ENCODE measurements at regions not wholly inside any gene's neighbourhood (a gene's known extent, or its start where the extent isn't known, plus 50 kb on each side); places are given as distances from the start of the nearest gene placed in this dataset.

GRCh38 chr10:130546841-130547240, 410.6 kb downstream of the GLRX3 start:
- DNase-seq (ENCODE audit: low spot score in 2 of 2) = no peak
- Histone ChIP-seq H3K4me1 (no peaks in the 10 kb centered on the region), H3K27me3 (peaks cover 0 to 74% of the 10 kb centered on the region in 2 donors), H3K9me3 (no peaks in the 10 kb centered on the region), H3K36me3 (no peaks in the 10 kb centered on the region), H3K4me3 (no peak overlapping the region), H3K27ac (no peak overlapping the region)
- intact Hi-C loops (cut with DNase I; ENCODE audit: low total_unique reads) = no loop called here
- TF ChIP-seq CTCF (IDR thresholded peaks at IDR 0.05) (no peak), POLR2AphosphoS5 (IDR thresholded peaks at IDR 0.05) (no peak), POLR2A (IDR thresholded peaks at IDR 0.05) (no peak)

- no peak overlapping the region for H3K27ac ChIP-seq
- no peak for DNase-seq (ENCODE audit: low spot score in 2 of 2)
- no peak overlapping the region for H3K4me3 ChIP-seq
- TF ChIP-seq CTCF (IDR thresholded peaks at IDR 0.05) (no peak), POLR2A (IDR thresholded peaks at IDR 0.05) (no peak), POLR2AphosphoS5 (IDR thresholded peaks at IDR 0.05) (no peak)
- intact Hi-C loops (cut with DNase I; ENCODE audit: low total_unique reads) = no loop called here
- no peaks in the 10 kb centered on the region for H3K9me3 ChIP-seq
- peaks cover 0 to 76% of the 10 kb centered on the region in 2 donors for H3K27me3 ChIP-seq
- no peaks in the 10 kb centered on the region for H3K4me1 ChIP-seq
- H3K36me3 ChIP-seq = no peaks in the 10 kb centered on the region
Observed at GRCh38 chr10:130547368-130547767, 411.2 kb downstream of the GLRX3 start.

DNA sequence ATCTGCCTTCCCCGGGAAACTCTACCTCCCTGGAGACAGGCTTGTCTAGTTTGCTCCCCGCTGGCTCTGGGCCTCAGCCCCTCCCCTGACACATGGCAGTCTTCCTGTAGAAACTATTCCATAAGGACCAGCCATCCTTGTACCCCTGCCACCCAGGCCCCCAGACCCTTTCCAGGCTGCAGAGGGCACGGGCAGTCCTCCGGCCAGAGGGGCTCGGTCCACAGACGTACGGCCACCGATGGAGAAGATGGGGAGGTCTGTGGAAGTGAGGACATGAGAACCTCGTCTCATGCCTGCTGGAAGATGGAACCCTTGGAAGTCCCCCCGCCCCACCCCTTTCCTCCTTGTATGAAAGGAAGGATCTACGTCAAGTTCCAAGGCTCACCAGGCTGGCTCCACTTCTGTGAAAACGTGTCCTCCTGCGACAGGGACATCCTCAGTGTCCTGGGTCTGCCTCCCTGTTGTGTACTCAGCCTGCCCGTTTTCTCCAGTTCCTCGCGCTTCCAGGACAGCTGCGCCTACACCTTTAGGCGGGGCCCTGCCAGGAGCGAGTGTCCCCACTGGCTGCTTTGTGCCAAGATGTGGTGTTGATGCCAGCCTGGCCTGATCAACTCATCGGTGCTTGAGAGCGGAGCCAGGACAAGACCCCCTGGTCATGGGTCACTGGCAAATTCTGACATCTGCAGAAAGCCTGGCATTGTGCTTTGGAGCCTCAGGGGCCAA, 414.9 kb downstream of the GLRX3 start:
- intact Hi-C loops (cut with DNase I; ENCODE audit: low total_unique reads) = no loop called here
- no peaks in the 10 kb centered on the region for H3K4me1 ChIP-seq
- H3K36me3 ChIP-seq = no peaks in the 10 kb centered on the region
- H3K9me3 ChIP-seq = no peaks in the 10 kb centered on the region
- peaks cover 0 to 57% of the 10 kb centered on the region in 2 donors for H3K27me3 ChIP-seq
- TF ChIP-seq POLR2AphosphoS5 (IDR thresholded peaks at IDR 0.05) (no peak), CTCF (IDR thresholded peaks at IDR 0.05) (no peak), POLR2A (IDR thresholded peaks at IDR 0.05) (no peak)
- no peak overlapping the region for H3K4me3 ChIP-seq
- H3K27ac ChIP-seq = no peak overlapping the region
- DNase-seq (ENCODE audit: low spot score in 2 of 2) = no peak

DNA sequence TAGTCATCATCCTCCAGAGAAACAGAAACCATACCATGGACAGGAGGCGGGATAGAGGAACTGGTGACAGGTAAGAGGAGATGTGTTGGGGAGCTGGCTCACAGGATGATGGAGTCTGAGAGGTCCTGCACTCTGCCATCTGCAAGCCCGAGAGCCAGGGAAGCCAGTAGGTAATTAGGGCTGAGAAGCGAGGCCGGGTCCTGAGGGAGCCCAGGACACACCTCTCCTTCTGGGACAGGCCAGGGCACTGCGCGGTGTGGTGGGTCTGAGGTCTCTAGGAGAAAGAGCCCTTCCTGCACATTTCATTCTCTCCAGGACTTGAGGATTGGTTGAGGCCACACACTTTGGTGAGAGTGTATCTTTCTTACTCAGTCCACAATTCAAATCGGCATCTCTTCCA, 415.5 kb downstream of the GLRX3 start:
- H3K9me3 ChIP-seq = no peaks in the 10 kb centered on the region
- intact Hi-C loops (cut with DNase I; ENCODE audit: low total_unique reads) = no loop called here

More for the DNA sequence above, 415.5 kb downstream of the GLRX3 start:
- Histone ChIP-seq H3K27me3 (peaks cover 0 to 52% of the 10 kb centered on the region in 2 donors), H3K36me3 (no peaks in the 10 kb centered on the region), H3K27ac (no peak overlapping the region), H3K4me1 (no peaks in the 10 kb centered on the region), H3K4me3 (no peak overlapping the region)
- DNase-seq (ENCODE audit: low spot score in 2 of 2) = no peak
- no peak for TF ChIP-seq POLR2A (IDR thresholded peaks at IDR 0.05)
- TF ChIP-seq CTCF (IDR thresholded peaks at IDR 0.05) = no peak
- no peak for TF ChIP-seq POLR2AphosphoS5 (IDR thresholded peaks at IDR 0.05)
